GM19240 (cell line): ENCODE measurements at regions not wholly inside any gene's neighbourhood (a gene's known extent, or its start where the extent isn't known, plus 50 kb on each side); places are given as distances from the start of the nearest gene placed in this dataset.
"Not testable (repeated sequence)": the region's sequence is repeated elsewhere in the genome, so short reads cannot be mapped to it uniquely, and the experiment has no call there.

Source experiments
- DNase-seq: peaks from one replicate; pipeline ENCODE4 v3.0.0; 2011; ENCODE audit warnings: low spot score; ENCODE audit not compliant: insufficient read length

GRCh38 chr6:56719315-56720058, 76.8 kb upstream of the DST start:
- DNase-seq, result not testable (repeated sequence)

- DNase-seq, result no peak
These were observed 75.5 kb upstream of the DST start for GRCh38 chr6:56718236-56718635.

- no peak for DNase-seq
These were observed 73.5 kb upstream of the DST start for GRCh38 chr6:56716229-56716628.

- no peak for DNase-seq
These were observed 73.1 kb upstream of the DST start for GRCh38 chr6:56715741-56716140.

GRCh38 chr6:56714982-56715456, 72.3 kb upstream of the DST start:
- DNase-seq, result no peak

- no peak for DNase-seq
These were observed 71.6 kb upstream of the DST start for GRCh38 chr6:56714273-56714672.

- DNase-seq, result no peak
These were observed 70.6 kb upstream of the DST start for GRCh38 chr6:56713254-56713672.

- no peak for DNase-seq
These were observed 68.3 kb upstream of the DST start for GRCh38 chr6:56710967-56711366.

GRCh38 chr6:56709650-56710049, 67.0 kb upstream of the DST start:
- DNase-seq, result no peak

- no peak for DNase-seq
These were observed 66.3 kb upstream of the DST start for GRCh38 chr6:56708810-56709597.

GRCh38 chr6:56706981-56707726, 64.5 kb upstream of the DST start:
- no peak for DNase-seq

GRCh38 chr6:56699066-56699654, 56.5 kb upstream of the DST start:
- DNase-seq, result no peak

GRCh38 chr6:56695702-56696101, 53.0 kb upstream of the DST start:
- DNase-seq, result no peak

- DNase-seq, result no peak
These were observed 51.3 kb upstream of the DST start for GRCh38 chr6:56694002-56694401.

GRCh38 chr6:56693246-56693607, 50.5 kb upstream of the DST start:
- DNase-seq, result no peak

GRCh38 chr6:56692523-56693245, 50.0 kb upstream of the DST start:
- no peak for DNase-seq
